HG02970 (cell line): ENCODE measurements at regions not wholly inside any gene's neighbourhood (a gene's known extent, or its start where the extent isn't known, plus 50 kb on each side); places are given as distances from the start of the nearest gene placed in this dataset.

ENCODE experiments used
- ATAC-seq: cut with Tn5 transposase; IDR thresholded peaks from one replicate; pipeline ENCODE4 v1.9.1; 2021; ENCODE audit warnings: mild to moderate bottlenecking, moderate library complexity, moderate number of reproducible peaks; ENCODE audit not compliant: unreplicated experiment, low FRiP score

GRCh38 chr18:42657551-42657950 is 457.9 kb downstream of the RIT2 start:
- ATAC-seq = no peak

- no peak for ATAC-seq
These were observed 457.3 kb downstream of the RIT2 start for GRCh38 chr18:42658171-42658570.

GRCh38 chr18:42659187-42659586 is 456.3 kb downstream of the RIT2 start:
- ATAC-seq = no peak

- ATAC-seq = no peak
These were observed 444.6 kb downstream of the RIT2 start for GRCh38 chr18:42670860-42671259.

- no peak for ATAC-seq
These were observed 439.7 kb downstream of the RIT2 start for GRCh38 chr18:42675810-42676209.

GRCh38 chr18:42683094-42683493 is 432.4 kb downstream of the RIT2 start:
- no peak for ATAC-seq

GRCh38 chr18:42689310-42689709 is 426.2 kb downstream of the RIT2 start:
- ATAC-seq = no peak
